HepG2 (cell line): ENCODE measurements at regions not wholly inside any gene's neighbourhood (a gene's known extent, or its start where the extent isn't known, plus 50 kb on each side); places are given as distances from the start of the nearest gene placed in this dataset.

Experiments
- ATAC-seq: fragments of 200-7000 bp; cut with Tn5 transposase; 3 replicates; pipeline ENCODE4 v1.9.1; 2020; ENCODE audit warnings: mild to moderate bottlenecking, moderate library complexity
- BruUV-seq: library from RNA; stranded (reverse); fragments of 400-500 nt; replicated peaks from 2 replicates; lab custom pipeline; 2021; lab: Mats Ljungman, UMichigan
- CTCF ChIA-PET: fragments of 300-600 bp; formaldehyde crosslinking; extraction: SDS; loops from one replicate; lab custom pipeline; 2021; ENCODE audit warnings: low total read pairs, inconsistent platforms, low intra/inter-chr PET ratio; lab: Yijun Ruan, JAX
- POLR2A ChIA-PET: fragments of 350-600 bp; sonication (Branson Sonifier 250); formaldehyde crosslinking; loops from one replicate; lab custom pipeline; 2020; ENCODE audit warnings: antibody characterized with exemption, inconsistent platforms; lab: Yijun Ruan, JAX
- DNase-seq: peaks from one replicate; pipeline ENCODE4 v3.0.0-alpha.2; 2015; ENCODE audit warnings: low spot score
- FAIRE-seq: peaks from 3 replicates; lab custom pipeline; 2011; peaks lifted over from hg19 to GRCh38; lab: Jason Lieb, UNC
- H2AFZ ChIP-seq: one replicate; pipeline ENCODE4 v1.6.1; 2011; ENCODE audit warnings: low read length, inconsistent platforms
- H3K27ac ChIP-seq: fragments of 300-600 bp; 3 replicates; pipeline ENCODE4 v1.8.0; 2011; ENCODE audit warnings: mixed run types, mild to moderate bottlenecking, mixed read lengths, low read length, inconsistent platforms; ENCODE audit not compliant: insufficient read depth; ENCODE audit errors: extremely low read length
- H3K27me3 ChIP-seq, 2 experiments: fragments of 200-600 bp in 1 of 2; 2 replicates in 1 of 2; 3 replicates in 1 of 2; pipeline versions ENCODE4 v1.6.0 to v1.8.0; 2011; ENCODE audit warnings: low read length in 2 of 2, mild to moderate bottlenecking in 2 of 2, moderate library complexity in 2 of 2, inconsistent platforms in 1 of 2; ENCODE audit not compliant: insufficient read depth in 2 of 2, control insufficient read depth in 1 of 2
- H3K36me3 ChIP-seq, 2 experiments: fragments of 200-600 bp in 1 of 2; replicated peaks in 1 of 2; 2 replicates in 1 of 2; 3 replicates in 1 of 2; pipeline versions ENCODE4 v1.5.1 to v1.8.0; 2011; ENCODE audit warnings: low read length in 2 of 2, inconsistent platforms in 1 of 2; ENCODE audit not compliant: insufficient read depth in 2 of 2, control insufficient read depth in 1 of 2
- H3K4me1 ChIP-seq: 2 replicates; pipeline ENCODE4 v1.5.1; 2012; ENCODE audit warnings: low read length, inconsistent platforms; ENCODE audit not compliant: insufficient read depth
- H3K4me2 ChIP-seq: 2 replicates; pipeline ENCODE4 v1.6.0; 2011; ENCODE audit warnings: low read depth, low read length, inconsistent platforms
- H3K4me3 ChIP-seq, 3 experiments: fragments of 200-600 bp in 1 of 3; sonication (generic), shearing (Covaris generic) in 1 of 3; replicated peaks in 1 of 3; 2 replicates each; pipeline ENCODE4 v1.5.1; 2011 to 2016; ENCODE audit warnings: low read length in 3 of 3, inconsistent platforms in 2 of 3, low read depth in 2 of 3, mild to moderate bottlenecking in 2 of 3, control low read depth in 1 of 3, mixed read lengths in 1 of 3; ENCODE audit not compliant: insufficient read depth in 1 of 3
- H3K79me2 ChIP-seq: one replicate; pipeline ENCODE4 v1.6.1; 2011; ENCODE audit warnings: low read length, inconsistent platforms; ENCODE audit not compliant: insufficient read depth
- H3K9ac ChIP-seq: 2 replicates; pipeline ENCODE4 v1.6.0; 2011; ENCODE audit warnings: mild to moderate bottlenecking, low read depth, low read length, inconsistent platforms; ENCODE audit not compliant: insufficient read depth
- H3K9me3 ChIP-seq: 2 replicates; pipeline ENCODE4 v1.5.1; 2012; ENCODE audit warnings: mild to moderate bottlenecking, low read length
- H4K20me1 ChIP-seq: 2 replicates; pipeline ENCODE4 v1.6.0; 2011; ENCODE audit warnings: inconsistent platforms, mild to moderate bottlenecking, low read length, moderate library complexity; ENCODE audit not compliant: insufficient read depth
- BRCA1 ChIP-seq: sonication (generic); formaldehyde crosslinking; IDR thresholded peaks from 2 replicates; pipeline ENCODE4 v1.4.0; 2020; ENCODE audit warnings: missing genetic modification reagents
- CHD2 ChIP-seq: IDR thresholded peaks from 2 replicates; pipeline ENCODE4 v1.6.1; 2011; ENCODE audit warnings: low read depth, low read length, improper control_type of control experiment
- HDAC2 ChIP-seq: sonication (generic); formaldehyde crosslinking; IDR thresholded peaks from 2 replicates; pipeline ENCODE4 v1.4.0; 2020; ENCODE audit warnings: missing genetic modification reagents
- IRF2 ChIP-seq: IDR thresholded peaks from 2 replicates; pipeline ENCODE4 v1.6.1; 2018; ENCODE audit warnings: missing genetic modification reagents, missing compliant biosample characterization
- MED1 ChIP-seq: sonication (generic); formaldehyde crosslinking; IDR thresholded peaks from 2 replicates; pipeline ENCODE4 v1.4.0; 2020; ENCODE audit warnings: missing genetic modification reagents
- SMARCC2 ChIP-seq: fragments of 450-650 bp; IDR thresholded peaks from 2 replicates; pipeline ENCODE4 v1.6.1; 2017; ENCODE audit warnings: antibody characterized with exemption, mild to moderate bottlenecking
- ZNF331 ChIP-seq: sonication (generic); formaldehyde crosslinking; IDR thresholded peaks from 2 replicates; pipeline ENCODE4 v1.4.0; 2020; ENCODE audit warnings: missing genetic modification reagents
- ZNF510 ChIP-seq: sonication (generic); formaldehyde crosslinking; IDR thresholded peaks from 2 replicates; pipeline ENCODE4 v1.4.0; 2020; ENCODE audit warnings: low read depth, mild to moderate bottlenecking, missing genetic modification reagents
- ZNF678 ChIP-seq: sonication (generic); formaldehyde crosslinking; IDR thresholded peaks from 2 replicates; pipeline ENCODE4 v1.4.0; 2020; ENCODE audit warnings: mild to moderate bottlenecking, missing genetic modification reagents
- ZNF737 ChIP-seq: sonication (generic); formaldehyde crosslinking; IDR thresholded peaks from 2 replicates; pipeline ENCODE4 v1.5.0; 2020; ENCODE audit warnings: missing genetic modification reagents, mild to moderate bottlenecking, borderline replicate concordance
- WGBS: methylation state at CpG from one replicate; pipeline ENCODE4 v1.1.6; 2017; ENCODE audit warnings: low lambda C conversion rate; 5-methylcytosine and 5-hydroxymethylcytosine counted together
- in situ Hi-C: cut with HindIII; loops from 2 replicates; pipeline ENCODE4 v1.10.0; 2017; ENCODE audit warnings: low pct_unique_long_range_greater_than_20kb; ENCODE audit not compliant: extremely low pct_ligation_motif_present
- intact Hi-C: fragments of 100-400 bp; cut with micrococcal nuclease; formaldehyde crosslinking; loops from one replicate; pipeline ENCODE4 v1.10.0; 2022; ENCODE audit not compliant: unreplicated experiment
- TF ChIP-seq, protein P1 (sequence below): sonication (generic); formaldehyde crosslinking; IDR thresholded peaks from 2 replicates; pipeline ENCODE4 v1.4.0; 2020; ENCODE audit warnings: missing genetic modification reagents
- TF ChIP-seq, protein P2 (sequence below): sonication (generic); formaldehyde crosslinking; IDR thresholded peaks from 2 replicates; pipeline ENCODE4 v1.4.0; 2020; ENCODE audit warnings: missing genetic modification reagents, borderline replicate concordance

DNA sequence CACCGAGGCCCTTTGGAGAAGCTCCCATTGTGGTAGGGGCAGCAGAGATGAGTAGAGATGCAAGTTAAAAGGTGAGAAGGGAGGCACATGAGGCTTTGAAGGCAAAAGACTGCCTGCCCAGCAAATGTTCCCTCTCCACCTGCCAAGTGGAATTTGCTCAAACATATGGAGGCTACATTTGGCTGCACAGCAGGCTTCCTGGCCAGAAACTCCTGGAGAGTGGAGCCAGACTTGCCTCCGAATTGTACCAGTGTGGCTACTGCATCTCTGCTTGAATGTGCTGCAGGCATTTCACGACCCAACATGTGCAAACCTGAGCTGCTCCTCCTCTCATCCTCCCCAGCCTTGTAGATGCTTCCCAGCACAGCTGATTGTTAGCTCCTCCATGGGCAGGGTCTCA is 229.2 kb downstream of the ZNF621 start:
- no CpG with 5 or more reads among the region's 3 CpGs for WGBS
- Histone ChIP-seq H3K4me1 (no peaks in the 10 kb centered on the region), H2AFZ (no peak overlapping the region), H3K4me2 (no peak overlapping the region), H3K9ac (no peak overlapping the region), H3K27me3 (no peaks in the 10 kb centered on the region; a peak in 1 of 5 replicates)
- intact Hi-C loops, result no loop called here
- DNase-seq, result no peak
- CTCF ChIA-PET, result no interaction called here
- TF ChIP-seq, protein P1, sequence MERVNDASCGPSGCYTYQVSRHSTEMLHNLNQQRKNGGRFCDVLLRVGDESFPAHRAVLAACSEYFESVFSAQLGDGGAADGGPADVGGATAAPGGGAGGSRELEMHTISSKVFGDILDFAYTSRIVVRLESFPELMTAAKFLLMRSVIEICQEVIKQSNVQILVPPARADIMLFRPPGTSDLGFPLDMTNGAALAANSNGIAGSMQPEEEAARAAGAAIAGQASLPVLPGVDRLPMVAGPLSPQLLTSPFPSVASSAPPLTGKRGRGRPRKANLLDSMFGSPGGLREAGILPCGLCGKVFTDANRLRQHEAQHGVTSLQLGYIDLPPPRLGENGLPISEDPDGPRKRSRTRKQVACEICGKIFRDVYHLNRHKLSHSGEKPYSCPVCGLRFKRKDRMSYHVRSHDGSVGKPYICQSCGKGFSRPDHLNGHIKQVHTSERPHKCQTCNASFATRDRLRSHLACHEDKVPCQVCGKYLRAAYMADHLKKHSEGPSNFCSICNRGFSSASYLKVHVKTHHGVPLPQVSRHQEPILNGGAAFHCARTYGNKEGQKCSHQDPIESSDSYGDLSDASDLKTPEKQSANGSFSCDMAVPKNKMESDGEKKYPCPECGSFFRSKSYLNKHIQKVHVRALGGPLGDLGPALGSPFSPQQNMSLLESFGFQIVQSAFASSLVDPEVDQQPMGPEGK (CRISPR knock-in tag), result no peak
- TF ChIP-seq ZNF737, result no peak
- TF ChIP-seq HDAC2, result no peak
- no peak for TF ChIP-seq ZNF678 (CRISPR knock-in tag)
- no peak for TF ChIP-seq ZNF331 (CRISPR knock-in tag)
- TF ChIP-seq IRF2, result no peak
- TF ChIP-seq, protein P2, sequence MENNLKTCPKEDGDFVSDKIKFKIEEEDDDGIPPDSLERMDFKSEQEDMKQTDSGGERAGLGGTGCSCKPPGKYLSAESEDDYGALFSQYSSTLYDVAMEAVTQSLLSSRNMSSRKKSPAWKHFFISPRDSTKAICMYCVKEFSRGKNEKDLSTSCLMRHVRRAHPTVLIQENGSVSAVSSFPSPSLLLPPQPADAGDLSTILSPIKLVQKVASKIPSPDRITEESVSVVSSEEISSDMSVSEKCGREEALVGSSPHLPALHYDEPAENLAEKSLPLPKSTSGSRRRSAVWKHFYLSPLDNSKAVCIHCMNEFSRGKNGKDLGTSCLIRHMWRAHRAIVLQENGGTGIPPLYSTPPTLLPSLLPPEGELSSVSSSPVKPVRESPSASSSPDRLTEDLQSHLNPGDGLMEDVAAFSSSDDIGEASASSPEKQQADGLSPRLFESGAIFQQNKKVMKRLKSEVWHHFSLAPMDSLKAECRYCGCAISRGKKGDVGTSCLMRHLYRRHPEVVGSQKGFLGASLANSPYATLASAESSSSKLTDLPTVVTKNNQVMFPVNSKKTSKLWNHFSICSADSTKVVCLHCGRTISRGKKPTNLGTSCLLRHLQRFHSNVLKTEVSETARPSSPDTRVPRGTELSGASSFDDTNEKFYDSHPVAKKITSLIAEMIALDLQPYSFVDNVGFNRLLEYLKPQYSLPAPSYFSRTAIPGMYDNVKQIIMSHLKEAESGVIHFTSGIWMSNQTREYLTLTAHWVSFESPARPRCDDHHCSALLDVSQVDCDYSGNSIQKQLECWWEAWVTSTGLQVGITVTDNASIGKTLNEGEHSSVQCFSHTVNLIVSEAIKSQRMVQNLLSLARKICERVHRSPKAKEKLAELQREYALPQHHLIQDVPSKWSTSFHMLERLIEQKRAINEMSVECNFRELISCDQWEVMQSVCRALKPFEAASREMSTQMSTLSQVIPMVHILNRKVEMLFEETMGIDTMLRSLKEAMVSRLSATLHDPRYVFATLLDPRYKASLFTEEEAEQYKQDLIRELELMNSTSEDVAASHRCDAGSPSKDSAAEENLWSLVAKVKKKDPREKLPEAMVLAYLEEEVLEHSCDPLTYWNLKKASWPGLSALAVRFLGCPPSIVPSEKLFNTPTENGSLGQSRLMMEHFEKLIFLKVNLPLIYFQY (CRISPR knock-in tag), result no peak
- TF ChIP-seq SMARCC2, result no peak
- no peak for TF ChIP-seq ZNF510 (CRISPR knock-in tag)
- TF ChIP-seq MED1, result no peak
- no peak for TF ChIP-seq BRCA1 (CRISPR knock-in tag)
- no peak for TF ChIP-seq CHD2
- TF ChIP-seq, all 625 proteins: peak for 0
- Histone ChIP-seq H3K36me3 (no peaks in the 10 kb centered on the region), H3K4me3 (no peak overlapping the region), H3K27ac (no peak overlapping the region), H4K20me1 (no peaks in the 10 kb centered on the region), H3K79me2 (no peaks in the 10 kb centered on the region), H3K9me3 (no peaks in the 10 kb centered on the region)
- in situ Hi-C loops, result no loop called here
- no peak for FAIRE-seq
- no peak for ATAC-seq
- POLR2A ChIA-PET, result no interaction called here
- no TSS peak for BruUV-seq
